Chondrocyte (in vitro differentiated cells): ENCODE measurements at regions not wholly inside any gene's neighbourhood (a gene's known extent, or its start where the extent isn't known, plus 50 kb on each side); places are given as distances from the start of the nearest gene placed in this dataset.

Source experiments
- DNase-seq: peaks from one replicate; pipeline ENCODE4 v3.0.0; 2021; ENCODE audit warnings: mixed read lengths, low spot score
- H3K27ac Mint-ChIP-seq: one replicate; pipeline ENCODE4 v1.8.0; 2021; ENCODE audit warnings: mild to moderate bottlenecking, moderate library complexity, mixed read lengths; ENCODE audit not compliant: unreplicated experiment
- H3K27me3 Mint-ChIP-seq: 2 replicates; pipeline ENCODE4 v1.8.0; 2021; ENCODE audit warnings: low read depth, mixed read lengths
- H3K36me3 Mint-ChIP-seq: 2 replicates; pipeline ENCODE4 v1.8.0; 2021; ENCODE audit warnings: low read depth, mixed read lengths
- H3K4me1 Mint-ChIP-seq: 2 replicates; pipeline ENCODE4 v1.8.0; 2021; ENCODE audit warnings: low read depth, mild to moderate bottlenecking, mixed read lengths
- H3K4me3 Mint-ChIP-seq: one replicate; pipeline ENCODE4 v1.8.0; 2021; ENCODE audit warnings: mild to moderate bottlenecking, moderate library complexity, mixed read lengths; ENCODE audit not compliant: unreplicated experiment
- H3K9me3 Mint-ChIP-seq: 2 replicates; pipeline ENCODE4 v1.8.0; 2021; ENCODE audit warnings: low read depth, mixed read lengths
- TF ChIP-seq, protein P1 (sequence below): fragments of 200-600 bp; sonication (generic); IDR thresholded peaks from 2 replicates; pipeline ENCODE4 v1.5.0; 2021; ENCODE audit warnings: antibody characterized with exemption, mild to moderate bottlenecking, moderate library complexity

- TF ChIP-seq, protein P1, sequence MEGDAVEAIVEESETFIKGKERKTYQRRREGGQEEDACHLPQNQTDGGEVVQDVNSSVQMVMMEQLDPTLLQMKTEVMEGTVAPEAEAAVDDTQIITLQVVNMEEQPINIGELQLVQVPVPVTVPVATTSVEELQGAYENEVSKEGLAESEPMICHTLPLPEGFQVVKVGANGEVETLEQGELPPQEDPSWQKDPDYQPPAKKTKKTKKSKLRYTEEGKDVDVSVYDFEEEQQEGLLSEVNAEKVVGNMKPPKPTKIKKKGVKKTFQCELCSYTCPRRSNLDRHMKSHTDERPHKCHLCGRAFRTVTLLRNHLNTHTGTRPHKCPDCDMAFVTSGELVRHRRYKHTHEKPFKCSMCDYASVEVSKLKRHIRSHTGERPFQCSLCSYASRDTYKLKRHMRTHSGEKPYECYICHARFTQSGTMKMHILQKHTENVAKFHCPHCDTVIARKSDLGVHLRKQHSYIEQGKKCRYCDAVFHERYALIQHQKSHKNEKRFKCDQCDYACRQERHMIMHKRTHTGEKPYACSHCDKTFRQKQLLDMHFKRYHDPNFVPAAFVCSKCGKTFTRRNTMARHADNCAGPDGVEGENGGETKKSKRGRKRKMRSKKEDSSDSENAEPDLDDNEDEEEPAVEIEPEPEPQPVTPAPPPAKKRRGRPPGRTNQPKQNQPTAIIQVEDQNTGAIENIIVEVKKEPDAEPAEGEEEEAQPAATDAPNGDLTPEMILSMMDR: no peak
- Mint-ChIP-seq H3K27me3 (peaks cover 2% of the 10 kb centered on the region), H3K36me3 (no peaks in the 10 kb centered on the region), H3K27ac (no peak overlapping the region), H3K4me3 (no peak overlapping the region), H3K9me3 (no peaks in the 10 kb centered on the region), H3K4me1 (peaks cover 32% of the 10 kb centered on the region)
- no peak for DNase-seq
These were observed 254.8 kb upstream of the ZNF32 start for GRCh38 chr10:43903451-43903850.

GRCh38 chr10:43902842-43903241, 254.2 kb upstream of the ZNF32 start:
- TF ChIP-seq, protein P1: no peak
- H3K4me1 Mint-ChIP-seq: peaks cover 32% of the 10 kb centered on the region
- DNase-seq: no peak
- peaks cover 2% of the 10 kb centered on the region for H3K27me3 Mint-ChIP-seq
- H3K4me3 Mint-ChIP-seq: no peak overlapping the region
- no peaks in the 10 kb centered on the region for H3K9me3 Mint-ChIP-seq
- H3K27ac Mint-ChIP-seq: no peak overlapping the region
- H3K36me3 Mint-ChIP-seq: no peaks in the 10 kb centered on the region

DNA sequence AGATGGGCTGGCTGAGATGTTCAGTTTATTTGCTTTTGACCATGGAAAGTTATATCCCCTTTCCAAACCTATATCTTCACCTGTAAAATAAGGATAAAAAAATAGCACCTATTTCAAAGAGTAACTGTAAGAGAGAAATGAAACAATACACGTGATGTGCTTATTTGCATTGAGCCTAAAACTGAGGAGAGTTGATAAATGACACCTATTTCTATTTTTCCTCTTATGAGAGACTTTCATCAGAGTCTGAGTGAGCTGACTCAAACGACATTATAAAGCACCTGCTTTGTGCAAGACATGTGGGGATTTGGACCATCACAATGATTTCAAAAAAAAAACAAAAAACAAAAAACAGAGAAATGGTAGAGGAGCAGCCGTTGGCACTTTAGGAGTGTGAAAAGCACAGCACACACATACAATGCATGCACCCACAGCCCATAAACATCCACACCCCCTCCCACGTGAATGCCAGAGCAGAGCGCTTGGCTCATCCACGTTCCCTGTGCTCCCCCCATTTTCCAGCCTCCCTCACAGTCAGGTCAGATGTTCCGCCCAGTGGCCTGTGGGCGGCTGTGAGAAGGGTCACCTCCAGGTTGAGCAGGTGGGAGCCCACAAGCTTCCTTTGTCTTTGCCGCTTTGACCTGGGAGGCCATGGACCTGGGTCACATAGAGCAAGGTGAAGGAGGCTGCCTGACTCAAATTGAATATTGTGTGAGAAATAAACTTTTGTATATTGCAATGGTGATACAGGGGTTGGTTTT, 253.2 kb upstream of the ZNF32 start:
- Mint-ChIP-seq H3K4me1 (peaks cover 30% of the 10 kb centered on the region), H3K27ac (no peak overlapping the region), H3K9me3 (no peaks in the 10 kb centered on the region), H3K4me3 (no peak overlapping the region), H3K36me3 (no peaks in the 10 kb centered on the region), H3K27me3 (peaks cover 2% of the 10 kb centered on the region)
- no peak for DNase-seq
- TF ChIP-seq, protein P1: no peak

DNA sequence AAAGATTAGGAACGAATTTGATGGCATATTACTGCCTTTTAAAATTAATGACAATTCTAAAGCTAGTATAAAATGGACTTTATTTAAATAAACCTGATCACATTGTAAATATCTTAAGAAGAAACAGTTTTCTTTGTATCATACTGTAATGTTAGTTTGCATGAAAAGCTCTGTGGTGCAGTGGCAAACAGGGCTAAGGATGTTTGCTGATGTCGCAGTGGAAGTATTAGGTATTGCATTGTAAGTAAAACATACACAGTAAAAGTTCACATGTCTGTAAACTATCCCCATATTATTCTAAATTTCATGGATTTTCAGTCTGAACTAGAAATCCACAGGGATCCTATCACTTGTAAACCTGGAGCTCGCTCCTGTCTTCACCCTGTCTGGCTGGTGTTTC, 252.6 kb upstream of the ZNF32 start:
- Mint-ChIP-seq H3K4me3 (no peak overlapping the region), H3K9me3 (no peaks in the 10 kb centered on the region), H3K4me1 (peaks cover 24% of the 10 kb centered on the region), H3K27ac (no peak overlapping the region), H3K36me3 (no peaks in the 10 kb centered on the region), H3K27me3 (peaks cover 2% of the 10 kb centered on the region)
- TF ChIP-seq, protein P1: peak; percentile 43
- no peak for DNase-seq

- Mint-ChIP-seq H3K4me1 (peaks cover 20% of the 10 kb centered on the region), H3K36me3 (no peaks in the 10 kb centered on the region), H3K9me3 (no peaks in the 10 kb centered on the region), H3K4me3 (no peak overlapping the region), H3K27me3 (peaks cover 2% of the 10 kb centered on the region), H3K27ac (no peak overlapping the region)
- DNase-seq: no peak
- TF ChIP-seq, protein P1: no peak
These were observed 251.9 kb upstream of the ZNF32 start for GRCh38 chr10:43900571-43900970.
